CD4-positive, alpha-beta T cell treated with Interleukin-15 for 1 hour (primary cell): ENCODE measurements at regions not wholly inside any gene's neighbourhood (a gene's known extent, or its start where the extent isn't known, plus 50 kb on each side); places are given as distances from the start of the nearest gene placed in this dataset.

ENCODE experiments used
- DNase-seq: peaks from one replicate; pipeline ENCODE4 v3.0.0-alpha.2; 2020

DNA sequence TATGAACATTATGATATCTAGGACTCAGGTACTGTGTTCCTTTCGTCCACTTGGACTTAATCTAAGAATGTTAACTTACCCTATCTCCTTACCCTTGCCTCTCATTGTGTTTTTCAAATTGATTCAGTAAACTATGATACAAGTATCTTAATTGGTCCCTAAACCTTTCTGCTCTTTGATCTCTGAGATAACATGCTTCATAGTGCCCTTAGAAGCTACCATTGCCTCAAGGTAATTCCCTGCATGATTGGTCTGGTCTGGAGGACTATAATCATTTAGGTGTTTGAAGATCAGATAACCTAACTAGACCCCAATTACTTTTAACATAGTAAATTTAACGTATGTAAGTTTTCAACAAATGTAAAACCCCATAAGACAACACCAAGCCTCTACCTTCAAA, 169.9 kb upstream of the NBEA start:
- DNase-seq = no peak

DNA sequence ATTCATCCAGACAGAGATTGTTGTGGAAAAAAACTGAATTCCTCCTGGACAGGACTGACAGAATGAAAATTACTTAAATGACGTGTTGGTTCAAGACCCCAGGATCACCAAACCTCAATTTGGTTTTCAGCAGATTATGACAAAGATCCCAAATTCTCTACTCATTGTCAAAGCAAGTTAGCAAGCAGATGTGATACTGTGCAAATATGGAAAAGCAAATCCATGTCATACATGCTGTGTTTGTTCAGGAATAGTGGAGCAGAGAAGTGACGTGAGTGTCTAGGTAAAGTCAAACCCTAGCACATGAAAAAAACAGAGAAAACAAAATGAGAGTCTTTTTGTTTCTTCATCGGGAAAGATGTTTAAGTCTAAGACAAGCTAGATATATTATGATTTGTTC, 169.2 kb upstream of the NBEA start:
- no peak for DNase-seq

DNA sequence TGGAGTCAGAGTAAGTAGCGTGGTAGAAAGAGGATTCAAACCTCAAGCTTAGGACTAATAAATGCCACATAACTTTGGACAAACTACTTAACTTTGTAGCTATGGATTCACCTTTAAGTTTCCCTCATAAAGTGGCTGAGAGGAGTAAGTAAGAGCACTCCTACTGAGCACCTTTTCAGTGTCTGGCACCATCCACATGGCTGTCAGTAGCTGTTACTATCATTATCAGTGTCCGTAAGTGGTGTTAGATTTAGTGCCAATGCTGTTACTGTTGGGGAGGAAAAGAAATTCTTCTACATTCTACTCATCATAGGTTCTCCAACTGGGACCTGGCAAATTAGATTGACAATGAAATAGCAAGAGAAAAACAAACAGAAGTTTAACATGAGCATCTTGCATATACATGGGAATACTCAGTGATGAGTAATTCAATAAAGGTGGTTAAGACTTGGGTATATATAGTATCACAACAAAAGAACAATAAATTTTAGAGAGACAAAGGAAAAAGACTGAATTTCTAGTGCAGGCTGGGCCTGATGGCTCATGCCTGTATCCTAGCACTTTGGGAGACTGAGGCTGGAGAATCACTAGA, 165.6 kb upstream of the NBEA start:
- no peak for DNase-seq

- no peak for DNase-seq
Measured at GRCh38 chr13:34777089-34777913, 164.8 kb upstream of the NBEA start.

GRCh38 chr13:34777914-34778303, 164.2 kb upstream of the NBEA start:
- DNase-seq = no peak

GRCh38 chr13:34779171-34779570, 162.9 kb upstream of the NBEA start:
- DNase-seq = no peak

DNA sequence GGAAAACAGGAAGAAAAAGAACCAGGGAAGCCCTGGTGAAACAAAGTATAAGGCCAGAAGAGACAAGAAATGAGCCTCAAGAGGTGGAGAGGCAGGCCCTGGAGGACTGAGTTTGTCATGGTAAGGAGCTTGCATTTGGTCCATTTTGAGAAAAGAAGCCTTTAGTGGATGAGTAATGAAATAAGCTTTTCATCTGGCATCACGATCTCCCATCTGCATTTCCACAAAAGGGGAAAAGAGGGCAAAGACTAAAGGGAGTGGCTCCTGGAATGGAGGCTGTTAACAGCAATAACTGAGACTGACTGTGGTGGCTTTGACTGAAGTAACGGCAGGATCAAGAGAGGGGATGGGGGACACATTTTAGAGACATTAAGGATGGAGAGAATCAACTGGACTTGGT, 148.8 kb upstream of the NBEA start:
- no peak for DNase-seq

- no peak for DNase-seq
Measured at GRCh38 chr13:34803756-34804155, 138.3 kb upstream of the NBEA start.

- no peak for DNase-seq
Measured at GRCh38 chr13:34805347-34805746, 136.7 kb upstream of the NBEA start.

GRCh38 chr13:34808649-34809048, 133.4 kb upstream of the NBEA start:
- no peak for DNase-seq

DNA sequence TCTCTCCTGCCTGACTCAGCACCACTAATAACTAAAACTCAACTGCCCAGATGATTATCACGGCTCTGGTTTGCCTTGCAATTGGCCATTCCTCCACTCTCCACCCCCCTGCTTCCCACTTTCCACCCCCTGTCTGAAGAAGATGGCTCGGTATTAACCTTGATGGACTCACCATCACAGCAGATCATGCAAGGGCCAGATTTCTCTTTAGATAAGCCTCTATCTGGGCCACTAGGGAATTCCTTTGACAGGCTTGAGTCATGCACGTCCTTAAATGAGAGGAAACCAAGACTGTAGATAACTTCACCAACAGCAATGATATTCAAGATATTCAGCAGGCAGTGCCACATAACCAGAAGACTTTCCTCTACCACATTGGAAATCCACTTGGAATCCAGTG, 131.1 kb upstream of the NBEA start:
- DNase-seq = no peak

- no peak for DNase-seq
Measured at GRCh38 chr13:34815526-34815925, 126.5 kb upstream of the NBEA start.

DNA sequence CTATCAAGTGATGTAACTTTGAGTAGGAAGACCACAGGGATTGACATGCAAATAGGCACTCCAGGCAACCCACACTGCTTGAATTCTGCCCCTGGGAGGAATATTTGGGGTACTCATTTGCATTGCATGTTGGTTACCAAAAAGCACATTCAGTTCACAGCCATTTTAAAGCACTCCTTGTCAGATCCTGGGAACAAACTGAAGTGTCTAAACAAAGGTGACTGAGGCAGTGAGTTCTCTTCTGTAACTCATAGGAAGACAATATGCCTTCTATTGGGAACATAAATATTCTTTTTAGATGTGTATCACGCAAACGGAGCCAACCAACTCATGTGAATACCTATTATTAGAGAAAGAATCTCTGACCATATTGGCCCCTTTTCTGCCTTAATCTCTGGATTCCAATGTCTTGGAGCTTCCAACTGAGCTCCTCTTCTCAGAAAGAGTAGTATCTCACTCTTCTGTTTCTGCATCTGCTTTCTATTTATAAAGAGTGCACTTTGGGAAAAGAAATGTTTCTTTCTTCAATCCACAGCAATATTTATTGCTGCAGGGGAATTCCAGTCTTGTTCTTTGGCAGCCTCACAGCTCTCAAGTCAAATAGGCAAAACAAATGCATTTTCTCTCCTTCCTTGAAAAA, 125.7 kb upstream of the NBEA start:
- no peak for DNase-seq

GRCh38 chr13:34816908-34817665, 125.0 kb upstream of the NBEA start:
- DNase-seq = no peak

- DNase-seq = no peak
Measured at GRCh38 chr13:34822650-34823049, 119.4 kb upstream of the NBEA start.

GRCh38 chr13:34826432-34826831, 115.6 kb upstream of the NBEA start:
- DNase-seq = no peak

DNA sequence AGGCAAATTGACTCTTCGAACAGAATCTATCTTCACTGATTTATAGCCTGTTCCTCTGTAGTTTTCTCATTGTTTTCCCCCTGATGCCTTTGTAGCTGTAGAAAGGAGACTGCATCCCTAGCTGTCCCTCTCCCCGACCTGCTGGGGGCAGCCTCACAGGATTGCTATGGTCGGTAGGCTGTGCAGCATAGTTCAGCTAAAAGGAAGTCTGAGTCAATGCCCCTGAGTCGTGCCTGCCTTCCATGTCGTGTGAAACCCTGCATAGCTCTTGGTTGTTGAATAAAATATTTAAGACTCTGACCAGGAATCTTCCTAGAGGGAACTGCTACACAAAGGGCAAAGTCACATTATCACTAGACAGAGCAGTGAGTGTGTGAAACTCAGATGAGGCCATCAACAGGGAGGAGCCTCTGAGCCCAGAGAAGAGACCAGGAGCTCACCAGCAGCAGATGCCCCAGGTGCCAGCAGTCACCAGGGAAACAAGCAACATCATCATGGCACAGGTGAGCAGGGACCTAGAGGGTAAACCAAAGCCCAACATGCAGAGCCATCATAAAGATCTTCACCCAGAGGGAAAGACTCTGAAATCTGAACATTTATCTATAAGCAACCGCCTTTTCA, 108.4 kb upstream of the NBEA start:
- no peak for DNase-seq

GRCh38 chr13:34842466-34842865, 99.6 kb upstream of the NBEA start:
- DNase-seq = no peak

- DNase-seq = no peak
Measured at GRCh38 chr13:34847766-34848165, 94.3 kb upstream of the NBEA start.

GRCh38 chr13:34849406-34849805, 92.7 kb upstream of the NBEA start:
- DNase-seq = no peak

DNA sequence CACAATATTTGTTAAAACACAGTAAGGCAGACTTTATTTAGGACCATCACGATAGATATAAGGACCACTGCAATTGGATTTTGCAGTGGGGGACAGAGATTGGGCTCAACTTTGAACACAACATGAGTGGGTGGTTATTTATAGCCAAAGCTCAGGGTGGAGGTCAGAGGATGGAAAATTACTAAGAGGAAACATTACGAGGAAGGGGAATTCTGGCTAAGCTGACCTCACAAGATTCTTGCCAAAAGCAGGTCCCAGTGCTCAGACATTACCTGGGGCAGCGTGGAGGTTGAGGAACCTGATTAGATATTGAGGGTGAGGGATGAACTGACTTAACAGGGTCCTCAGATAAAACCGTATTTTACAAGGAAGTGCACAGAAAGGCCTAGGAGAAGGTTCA, 88.9 kb upstream of the NBEA start:
- DNase-seq = no peak

DNA sequence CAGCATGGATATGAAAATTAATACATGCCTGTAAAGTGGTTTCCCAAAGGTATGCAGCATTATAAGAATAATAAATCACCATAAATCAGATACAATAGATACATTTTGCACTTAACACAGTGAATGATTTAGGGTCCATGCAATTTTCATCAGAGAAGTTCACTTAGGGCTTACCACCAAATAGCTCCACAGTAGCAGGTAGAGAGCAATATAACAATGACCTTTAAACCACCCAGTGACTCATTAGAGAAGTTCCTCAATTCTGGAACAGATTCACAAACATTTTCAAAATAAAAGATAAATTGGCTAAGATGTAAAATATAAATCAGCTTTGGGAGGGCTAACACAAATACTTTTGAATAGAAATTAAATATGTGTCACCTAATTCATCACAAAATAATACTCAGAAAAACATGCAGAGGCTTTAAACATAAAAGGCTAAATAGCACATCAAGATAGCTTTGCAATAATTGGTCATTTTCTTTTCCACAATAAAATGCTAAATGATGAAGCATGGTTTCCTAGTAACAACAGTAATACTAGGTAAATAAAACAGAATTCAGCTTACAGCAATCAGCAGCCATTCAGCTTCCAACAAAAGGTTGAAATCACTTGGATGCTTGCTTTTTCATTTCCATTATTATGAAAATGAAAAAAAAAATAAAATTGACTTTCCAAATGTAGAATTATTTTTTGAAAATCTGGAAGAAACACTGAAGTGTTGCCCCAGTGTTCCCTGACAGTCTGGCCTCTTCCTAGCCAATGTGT, 84.3 kb upstream of the NBEA start:
- no peak for DNase-seq
